ENCODE measurements at regions not wholly inside any gene's neighbourhood (a gene's known extent, or its start where the extent isn't known, plus 50 kb on each side); places are given as distances from the start of the nearest gene placed in this dataset.

GRCh38 chr4:117796677-117797076 is 237.6 kb upstream of the NDST3 start:
- no peak for DNase-seq (ENCODE audit: low read depth, low spot score)

GRCh38 chr4:117800636-117801035 is 233.7 kb upstream of the NDST3 start:
- DNase-seq (ENCODE audit: low read depth, low spot score), result no peak

- no peak for DNase-seq (ENCODE audit: low read depth, low spot score)
Measured at GRCh38 chr4:117801756-117802155, 232.5 kb upstream of the NDST3 start.

- no peak for DNase-seq (ENCODE audit: low read depth, low spot score)
Measured at GRCh38 chr4:117811731-117812130, 222.6 kb upstream of the NDST3 start.

GRCh38 chr4:117814277-117815246 is 219.7 kb upstream of the NDST3 start:
- DNase-seq (ENCODE audit: low read depth, low spot score), result no peak

GRCh38 chr4:117817301-117817700 is 217.0 kb upstream of the NDST3 start:
- no peak for DNase-seq (ENCODE audit: low read depth, low spot score)

GRCh38 chr4:117821834-117822233 is 212.5 kb upstream of the NDST3 start:
- no peak for DNase-seq (ENCODE audit: low read depth, low spot score)

- DNase-seq (ENCODE audit: low read depth, low spot score), result no peak
Measured at GRCh38 chr4:117823388-117823787, 210.9 kb upstream of the NDST3 start.

GRCh38 chr4:117825600-117825999 is 208.7 kb upstream of the NDST3 start:
- no peak for DNase-seq (ENCODE audit: low read depth, low spot score)

- no peak for DNase-seq (ENCODE audit: low read depth, low spot score)
Measured at GRCh38 chr4:117831060-117831683, 203.1 kb upstream of the NDST3 start.

- DNase-seq (ENCODE audit: low read depth, low spot score), result no peak
Measured at GRCh38 chr4:117835566-117835965, 198.7 kb upstream of the NDST3 start.

- no peak for DNase-seq (ENCODE audit: low read depth, low spot score)
Measured at GRCh38 chr4:117844594-117844993, 189.7 kb upstream of the NDST3 start.

GRCh38 chr4:117845270-117845669 is 189.0 kb upstream of the NDST3 start:
- no peak for DNase-seq (ENCODE audit: low read depth, low spot score)

- DNase-seq (ENCODE audit: low read depth, low spot score), result no peak
Measured at GRCh38 chr4:117847849-117848248, 186.4 kb upstream of the NDST3 start.

- no peak for DNase-seq (ENCODE audit: low read depth, low spot score)
Measured at GRCh38 chr4:117868201-117868600, 166.1 kb upstream of the NDST3 start.

- DNase-seq (ENCODE audit: low read depth, low spot score), result no peak
Measured at GRCh38 chr4:117873779-117874178, 160.5 kb upstream of the NDST3 start.

GRCh38 chr4:117874216-117874615 is 160.1 kb upstream of the NDST3 start:
- no peak for DNase-seq (ENCODE audit: low read depth, low spot score)

- no peak for DNase-seq (ENCODE audit: low read depth, low spot score)
Measured at GRCh38 chr4:117889978-117890377, 144.3 kb upstream of the NDST3 start.

- no peak for DNase-seq (ENCODE audit: low read depth, low spot score)
Measured at GRCh38 chr4:117893207-117893606, 141.1 kb upstream of the NDST3 start.

- DNase-seq (ENCODE audit: low read depth, low spot score), result no peak
Measured at GRCh38 chr4:117898496-117898895, 135.8 kb upstream of the NDST3 start.

GRCh38 chr4:117900832-117901231 is 133.5 kb upstream of the NDST3 start:
- DNase-seq (ENCODE audit: low read depth, low spot score), result no peak

GRCh38 chr4:117907646-117908045 is 126.6 kb upstream of the NDST3 start:
- DNase-seq (ENCODE audit: low read depth, low spot score), result no peak
